ENCODE measurements at regions not wholly inside any gene's neighbourhood (a gene's known extent, or its start where the extent isn't known, plus 50 kb on each side); places are given as distances from the start of the nearest gene placed in this dataset.

DNA sequence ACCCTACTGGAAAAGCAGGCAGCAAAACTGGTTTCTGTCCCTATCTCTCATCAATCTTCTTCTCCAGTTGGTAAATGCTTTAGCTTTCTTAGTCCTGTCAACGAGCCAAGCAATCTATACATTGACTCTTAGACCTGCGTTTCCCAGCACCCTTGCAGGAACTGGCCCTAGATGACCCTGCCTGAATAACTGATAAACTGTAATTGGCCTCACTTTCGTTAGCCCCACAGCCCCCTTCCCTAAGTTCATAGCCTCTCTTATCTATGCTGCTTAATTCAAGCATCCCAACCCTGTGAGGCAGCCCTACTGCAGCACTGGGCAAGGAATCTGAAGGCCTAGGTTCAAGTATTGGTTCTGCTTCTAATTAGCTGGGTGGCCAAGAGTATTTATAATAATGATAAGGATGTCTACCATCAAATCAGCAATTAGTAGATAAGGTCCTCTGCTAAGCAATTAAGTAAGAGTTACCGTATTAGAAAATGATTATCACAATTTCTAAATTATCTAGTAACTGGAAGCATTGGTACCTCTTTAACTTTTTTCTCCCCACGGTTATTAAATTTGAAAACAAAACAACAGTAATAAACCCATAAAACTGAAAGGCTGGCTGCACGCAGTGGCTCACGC lies 86.4 kb upstream of the RMDN2 start:
- TF ChIP-seq POLR2AphosphoS5 (IDR thresholded peaks at IDR 0.05; ENCODE audit: low read depth, low read length) (no peak), TAF1 (IDR thresholded peaks at IDR 0.05; ENCODE audit: borderline replicate concordance, insufficient read depth, low read length) (no peak)
- TF ChIP-seq, protein P1, sequence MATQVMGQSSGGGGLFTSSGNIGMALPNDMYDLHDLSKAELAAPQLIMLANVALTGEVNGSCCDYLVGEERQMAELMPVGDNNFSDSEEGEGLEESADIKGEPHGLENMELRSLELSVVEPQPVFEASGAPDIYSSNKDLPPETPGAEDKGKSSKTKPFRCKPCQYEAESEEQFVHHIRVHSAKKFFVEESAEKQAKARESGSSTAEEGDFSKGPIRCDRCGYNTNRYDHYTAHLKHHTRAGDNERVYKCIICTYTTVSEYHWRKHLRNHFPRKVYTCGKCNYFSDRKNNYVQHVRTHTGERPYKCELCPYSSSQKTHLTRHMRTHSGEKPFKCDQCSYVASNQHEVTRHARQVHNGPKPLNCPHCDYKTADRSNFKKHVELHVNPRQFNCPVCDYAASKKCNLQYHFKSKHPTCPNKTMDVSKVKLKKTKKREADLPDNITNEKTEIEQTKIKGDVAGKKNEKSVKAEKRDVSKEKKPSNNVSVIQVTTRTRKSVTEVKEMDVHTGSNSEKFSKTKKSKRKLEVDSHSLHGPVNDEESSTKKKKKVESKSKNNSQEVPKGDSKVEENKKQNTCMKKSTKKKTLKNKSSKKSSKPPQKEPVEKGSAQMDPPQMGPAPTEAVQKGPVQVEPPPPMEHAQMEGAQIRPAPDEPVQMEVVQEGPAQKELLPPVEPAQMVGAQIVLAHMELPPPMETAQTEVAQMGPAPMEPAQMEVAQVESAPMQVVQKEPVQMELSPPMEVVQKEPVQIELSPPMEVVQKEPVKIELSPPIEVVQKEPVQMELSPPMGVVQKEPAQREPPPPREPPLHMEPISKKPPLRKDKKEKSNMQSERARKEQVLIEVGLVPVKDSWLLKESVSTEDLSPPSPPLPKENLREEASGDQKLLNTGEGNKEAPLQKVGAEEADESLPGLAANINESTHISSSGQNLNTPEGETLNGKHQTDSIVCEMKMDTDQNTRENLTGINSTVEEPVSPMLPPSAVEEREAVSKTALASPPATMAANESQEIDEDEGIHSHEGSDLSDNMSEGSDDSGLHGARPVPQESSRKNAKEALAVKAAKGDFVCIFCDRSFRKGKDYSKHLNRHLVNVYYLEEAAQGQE (IDR thresholded peaks at IDR 0.05; ENCODE audit: insufficient read depth in 1 of 2, low read depth in 2 of 2, low read length in 2 of 2): no peak
